Activated gamma-delta T cell (primary cell): ENCODE measurements at regions not wholly inside any gene's neighbourhood (a gene's known extent, or its start where the extent isn't known, plus 50 kb on each side); places are given as distances from the start of the nearest gene placed in this dataset.

Experiments used
- DNase-seq: peaks from one replicate; lab custom pipeline; 2025; lab: John Stamatoyannopoulos, UW

GRCh38 chrX:36436361-36436760, 516.8 kb downstream of the CFAP47 start:
- no peak for DNase-seq

GRCh38 chrX:36443007-36443406, 523.5 kb downstream of the CFAP47 start:
- no peak for DNase-seq

GRCh38 chrX:36445566-36445965, 526.0 kb downstream of the CFAP47 start:
- no peak for DNase-seq

GRCh38 chrX:36462142-36462541, 542.6 kb downstream of the CFAP47 start:
- no peak for DNase-seq

GRCh38 chrX:36480441-36480990, 527.6 kb upstream of the FAM47C start:
- DNase-seq: no peak

- DNase-seq: no peak
Observed at GRCh38 chrX:36501169-36501702, 506.9 kb upstream of the FAM47C start.

GRCh38 chrX:36504625-36505024, 503.5 kb upstream of the FAM47C start:
- DNase-seq: no peak

- DNase-seq: no peak
Observed at GRCh38 chrX:36508042-36508441, 500.1 kb upstream of the FAM47C start.

GRCh38 chrX:36510736-36511135, 497.4 kb upstream of the FAM47C start:
- no peak for DNase-seq

- no peak for DNase-seq
Observed at GRCh38 chrX:36528661-36529060, 479.5 kb upstream of the FAM47C start.

- DNase-seq: no peak
Observed at GRCh38 chrX:36534900-36535299, 473.3 kb upstream of the FAM47C start.

- DNase-seq: no peak
Observed at GRCh38 chrX:36543499-36543898, 464.7 kb upstream of the FAM47C start.

GRCh38 chrX:36562986-36563385, 445.2 kb upstream of the FAM47C start:
- no peak for DNase-seq

- no peak for DNase-seq
Observed at GRCh38 chrX:36568946-36569345, 439.2 kb upstream of the FAM47C start.

GRCh38 chrX:36573720-36574119, 434.4 kb upstream of the FAM47C start:
- no peak for DNase-seq

- DNase-seq: no peak
Observed at GRCh38 chrX:36575670-36576069, 432.5 kb upstream of the FAM47C start.

- DNase-seq: no peak
Observed at GRCh38 chrX:36577006-36577405, 431.2 kb upstream of the FAM47C start.

- no peak for DNase-seq
Observed at GRCh38 chrX:36581030-36581429, 427.1 kb upstream of the FAM47C start.

- DNase-seq: no peak
Observed at GRCh38 chrX:36583674-36584073, 424.5 kb upstream of the FAM47C start.

- DNase-seq: no peak
Observed at GRCh38 chrX:36609616-36610585, 398.3 kb upstream of the FAM47C start.

- no peak for DNase-seq
Observed at GRCh38 chrX:36626898-36627297, 381.3 kb upstream of the FAM47C start.

- no peak for DNase-seq
Observed at GRCh38 chrX:36640232-36640631, 367.9 kb upstream of the FAM47C start.

GRCh38 chrX:36642052-36642451, 366.1 kb upstream of the FAM47C start:
- no peak for DNase-seq
